ENCODE measurements at regions not wholly inside any gene's neighbourhood (a gene's known extent, or its start where the extent isn't known, plus 50 kb on each side); places are given as distances from the start of the nearest gene placed in this dataset.

GRCh38 chr4:36640876-36641275 lies 359.5 kb downstream of the DTHD1 start:
- TF ChIP-seq CTCF (conservative IDR thresholded peaks at IDR 0.05) (no peak), EZH2 (IDR thresholded peaks at IDR 0.05; ENCODE audit: low read depth) (no peak)

All from PC-9 (cell line).